Naive B cell (primary cell): ENCODE measurements at regions not wholly inside any gene's neighbourhood (a gene's known extent, or its start where the extent isn't known, plus 50 kb on each side); places are given as distances from the start of the nearest gene placed in this dataset.

Source experiments
- ATAC-seq, 2 donors: fragments of 150-1000 bp; cut with Tn5 transposase; 2 replicates each; pipeline ENCODE4 v1.10.0; 2021; ENCODE audit warnings: low read depth in 2 of 2, mild to moderate bottlenecking in 2 of 2, moderate library complexity in 2 of 2
- DNase-seq: peaks from one replicate; pipeline ENCODE4 v3.0.0; 2022
- H3K27ac Mint-ChIP-seq, 6 donors: one replicate each; pipeline ENCODE4 v1.8.0; 2020 to 2022; ENCODE audit warnings: mild to moderate bottlenecking in 6 of 6, mixed read lengths in 6 of 6, moderate library complexity in 5 of 6, inconsistent platforms in 2 of 6
- H3K27me3 Mint-ChIP-seq, 3 donors: one replicate each; pipeline ENCODE4 v1.8.0; 2021 to 2022; ENCODE audit warnings: mixed read lengths in 3 of 3, mild to moderate bottlenecking in 1 of 3
- H3K36me3 Mint-ChIP-seq, 2 donors: one replicate each; pipeline ENCODE4 v1.8.0; 2020 to 2022; ENCODE audit warnings: mixed read lengths in 2 of 2, inconsistent platforms in 1 of 2, mild to moderate bottlenecking in 1 of 2
- H3K4me1 Mint-ChIP-seq, 3 donors: one replicate each; pipeline ENCODE4 v1.8.0; 2020 to 2022; ENCODE audit warnings: mixed read lengths in 3 of 3, inconsistent platforms in 1 of 3, mild to moderate bottlenecking in 1 of 3, moderate library complexity in 1 of 3
- H3K4me3 Mint-ChIP-seq, 8 donors: one replicate each; pipeline ENCODE4 v1.8.0; 2020 to 2022; ENCODE audit warnings: mild to moderate bottlenecking in 8 of 8, mixed read lengths in 8 of 8, moderate library complexity in 8 of 8, inconsistent platforms in 2 of 8
- H3K9me3 Mint-ChIP-seq, 7 donors: one replicate each; pipeline ENCODE4 v1.8.0; 2020 to 2022; ENCODE audit warnings: mixed read lengths in 7 of 7, mild to moderate bottlenecking in 5 of 7, inconsistent platforms in 2 of 7, moderate library complexity in 1 of 7

- no peak overlapping the region for H3K4me3 Mint-ChIP-seq
- H3K4me1 Mint-ChIP-seq: no peaks in the 10 kb centered on the region
- DNase-seq: no peak
- no peak for ATAC-seq
- H3K27me3 Mint-ChIP-seq: no peaks in the 10 kb centered on the region
- H3K9me3 Mint-ChIP-seq: no peaks in the 10 kb centered on the region
- no peaks in the 10 kb centered on the region for H3K36me3 Mint-ChIP-seq
- no peak overlapping the region for H3K27ac Mint-ChIP-seq
Measured at GRCh38 chr5:86894056-86894455, 276.3 kb downstream of the COX7C start.

GRCh38 chr5:86896916-86897315 is 279.2 kb downstream of the COX7C start:
- peaks cover 3 to 10% (median 8%) of the 10 kb centered on the region in 3 donors for H3K27me3 Mint-ChIP-seq
- no peaks in the 10 kb centered on the region for H3K4me1 Mint-ChIP-seq
- no peak for DNase-seq
- H3K27ac Mint-ChIP-seq: no peak overlapping the region
- no peaks in the 10 kb centered on the region for H3K36me3 Mint-ChIP-seq
- ATAC-seq: no peak
- peaks cover 0 to 2% (median 0%) of the 10 kb centered on the region in 7 donors for H3K9me3 Mint-ChIP-seq
- H3K4me3 Mint-ChIP-seq: no peak overlapping the region

- peaks cover 0 to 8% (median 5%) of the 10 kb centered on the region in 3 donors for H3K27me3 Mint-ChIP-seq
- ATAC-seq (no peak), DNase-seq (no peak)
- H3K4me3 Mint-ChIP-seq: no peak overlapping the region
- H3K36me3 Mint-ChIP-seq: no peaks in the 10 kb centered on the region
- no peak overlapping the region for H3K27ac Mint-ChIP-seq
- H3K9me3 Mint-ChIP-seq: peaks cover 0 to 2% (median 0%) of the 10 kb centered on the region in 7 donors
- no peaks in the 10 kb centered on the region for H3K4me1 Mint-ChIP-seq
Measured at GRCh38 chr5:86909418-86910295, 291.9 kb downstream of the COX7C start.

- ATAC-seq: no peak
- H3K27ac Mint-ChIP-seq: no peak overlapping the region
- no peak for DNase-seq
- H3K36me3 Mint-ChIP-seq: no peaks in the 10 kb centered on the region
- H3K4me3 Mint-ChIP-seq: no peak overlapping the region
- no peaks in the 10 kb centered on the region for H3K27me3 Mint-ChIP-seq
- H3K4me1 Mint-ChIP-seq: no peaks in the 10 kb centered on the region
- H3K9me3 Mint-ChIP-seq: peaks cover 0 to 4% (median 0%) of the 10 kb centered on the region in 7 donors
Measured at GRCh38 chr5:86917117-86917579, 299.4 kb downstream of the COX7C start.

- ATAC-seq (no peak), DNase-seq (no peak)
- H3K9me3 Mint-ChIP-seq: peaks cover 0 to 4% (median 0%) of the 10 kb centered on the region in 7 donors
- no peaks in the 10 kb centered on the region for H3K36me3 Mint-ChIP-seq
- H3K4me1 Mint-ChIP-seq: no peaks in the 10 kb centered on the region
- no peak overlapping the region for H3K27ac Mint-ChIP-seq
- no peak overlapping the region for H3K4me3 Mint-ChIP-seq
- H3K27me3 Mint-ChIP-seq: no peaks in the 10 kb centered on the region
Measured at GRCh38 chr5:86918246-86918645, 300.5 kb downstream of the COX7C start.

GRCh38 chr5:86926033-86926432 is 308.3 kb downstream of the COX7C start:
- no peak overlapping the region for H3K4me3 Mint-ChIP-seq
- peaks cover 8 to 14% (median 10%) of the 10 kb centered on the region in 3 donors for H3K27me3 Mint-ChIP-seq
- DNase-seq (no peak), ATAC-seq (no peak)
- H3K4me1 Mint-ChIP-seq: no peaks in the 10 kb centered on the region
- H3K36me3 Mint-ChIP-seq: no peaks in the 10 kb centered on the region
- H3K9me3 Mint-ChIP-seq: no peaks in the 10 kb centered on the region
- H3K27ac Mint-ChIP-seq: no peak overlapping the region

- Mint-ChIP-seq H3K9me3 (no peaks in the 10 kb centered on the region), H3K27me3 (peaks cover 8 to 14% (median 10%) of the 10 kb centered on the region in 3 donors), H3K4me1 (no peaks in the 10 kb centered on the region), H3K36me3 (no peaks in the 10 kb centered on the region), H3K4me3 (no peak overlapping the region), H3K27ac (no peak overlapping the region)
- DNase-seq (no peak), ATAC-seq (no peak)
Measured at GRCh38 chr5:86929123-86929766, 311.5 kb downstream of the COX7C start.

GRCh38 chr5:86951761-86952160 is 315.9 kb upstream of the RASA1 start:
- Mint-ChIP-seq H3K27ac (no peak overlapping the region), H3K4me3 (no peak overlapping the region), H3K9me3 (peaks cover 0 to 3% (median 0%) of the 10 kb centered on the region in 7 donors), H3K36me3 (no peaks in the 10 kb centered on the region), H3K27me3 (peaks cover 20 to 41% (median 25%) of the 10 kb centered on the region in 3 donors), H3K4me1 (no peaks in the 10 kb centered on the region)
- ATAC-seq (no peak), DNase-seq (no peak)

- no peak overlapping the region for H3K4me3 Mint-ChIP-seq
- H3K36me3 Mint-ChIP-seq: no peaks in the 10 kb centered on the region
- peaks cover 0 to 15% (median 9%) of the 10 kb centered on the region in 3 donors for H3K27me3 Mint-ChIP-seq
- H3K9me3 Mint-ChIP-seq: no peaks in the 10 kb centered on the region
- no peak for ATAC-seq
- DNase-seq: no peak
- no peaks in the 10 kb centered on the region for H3K4me1 Mint-ChIP-seq
- no peak overlapping the region for H3K27ac Mint-ChIP-seq
Measured at GRCh38 chr5:86964889-86965288, 302.8 kb upstream of the RASA1 start.

GRCh38 chr5:86968301-86968753 is 299.4 kb upstream of the RASA1 start:
- H3K4me3 Mint-ChIP-seq: no peak overlapping the region
- peaks cover 0 to 4% (median 0%) of the 10 kb centered on the region in 3 donors for H3K4me1 Mint-ChIP-seq
- peak overlapping the region in 1 of 6 donors; percentile 63 for H3K27ac Mint-ChIP-seq
- H3K9me3 Mint-ChIP-seq: no peaks in the 10 kb centered on the region
- H3K36me3 Mint-ChIP-seq: no peaks in the 10 kb centered on the region
- no peak for ATAC-seq
- peaks cover 12 to 24% (median 19%) of the 10 kb centered on the region in 3 donors for H3K27me3 Mint-ChIP-seq
- no peak for DNase-seq

GRCh38 chr5:86970361-86970760 is 297.3 kb upstream of the RASA1 start:
- no peak for DNase-seq
- no peaks in the 10 kb centered on the region for H3K36me3 Mint-ChIP-seq
- H3K9me3 Mint-ChIP-seq: no peaks in the 10 kb centered on the region
- H3K27me3 Mint-ChIP-seq: peaks cover 15 to 22% (median 20%) of the 10 kb centered on the region in 3 donors
- H3K4me1 Mint-ChIP-seq: peaks cover 0 to 4% (median 0%) of the 10 kb centered on the region in 3 donors
- H3K4me3 Mint-ChIP-seq: no peak overlapping the region
- H3K27ac Mint-ChIP-seq: no peak overlapping the region
- no peak for ATAC-seq

GRCh38 chr5:86971034-86971571 is 296.6 kb upstream of the RASA1 start:
- peak in 1 of 2 donors; percentile 36 for ATAC-seq
- no peak for DNase-seq
- Mint-ChIP-seq H3K27me3 (peaks cover 22 to 25% (median 22%) of the 10 kb centered on the region in 3 donors), H3K4me3 (peak overlapping the region in 2 of 8 donors; percentile 17 to 26), H3K36me3 (no peaks in the 10 kb centered on the region), H3K4me1 (peaks cover 0 to 4% (median 0%) of the 10 kb centered on the region in 3 donors), H3K9me3 (no peaks in the 10 kb centered on the region), H3K27ac (peak overlapping the region in 1 of 6 donors; percentile 12)

- Mint-ChIP-seq H3K36me3 (no peaks in the 10 kb centered on the region), H3K27ac (no peak overlapping the region), H3K4me1 (peaks cover 0 to 4% (median 0%) of the 10 kb centered on the region in 3 donors), H3K4me3 (no peak overlapping the region), H3K27me3 (peaks cover 24 to 42% (median 28%) of the 10 kb centered on the region in 3 donors), H3K9me3 (no peaks in the 10 kb centered on the region)
- ATAC-seq (no peak), DNase-seq (no peak)
Measured at GRCh38 chr5:86974955-86975354, 292.7 kb upstream of the RASA1 start.
